ENCODE measurements at regions not wholly inside any gene's neighbourhood (a gene's known extent, or its start where the extent isn't known, plus 50 kb on each side); places are given as distances from the start of the nearest gene placed in this dataset.
A peak's percentile ranks its signal among the peaks of the same experiment; 100 is the strongest.

DNA sequence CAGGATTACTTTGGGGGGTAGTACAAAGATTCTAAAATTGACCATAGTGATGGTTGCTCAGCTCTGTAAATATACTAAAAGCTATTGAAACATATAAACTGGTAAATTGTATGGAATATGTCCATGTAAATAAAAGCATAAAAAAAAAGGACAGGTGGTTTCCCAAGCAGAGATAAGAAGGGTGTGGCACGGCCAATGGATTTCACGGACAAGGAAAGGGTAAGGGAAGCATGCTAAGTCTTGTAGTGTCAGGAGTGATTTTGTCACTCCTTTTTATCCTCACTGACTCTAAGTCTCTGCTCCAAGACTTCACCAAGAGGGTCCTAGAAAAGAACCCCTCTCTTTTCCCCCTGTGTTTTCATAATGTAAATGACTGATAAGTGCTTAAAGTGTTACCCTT, 229.2 kb downstream of the SPTSSA start:
- Histone ChIP-seq H3K4me1 (peaks cover 55% of the 10 kb centered on the region), H3K9me3 (replicated peaks) (no peaks in the 10 kb centered on the region), H3K4me3 (no peak overlapping the region), H3K27ac (replicated peaks) (no peak overlapping the region), H3K36me3 (no peaks in the 10 kb centered on the region), H3K27me3 (ENCODE audit: low read depth) (no peaks in the 10 kb centered on the region)
- TF ChIP-seq, protein P1, sequence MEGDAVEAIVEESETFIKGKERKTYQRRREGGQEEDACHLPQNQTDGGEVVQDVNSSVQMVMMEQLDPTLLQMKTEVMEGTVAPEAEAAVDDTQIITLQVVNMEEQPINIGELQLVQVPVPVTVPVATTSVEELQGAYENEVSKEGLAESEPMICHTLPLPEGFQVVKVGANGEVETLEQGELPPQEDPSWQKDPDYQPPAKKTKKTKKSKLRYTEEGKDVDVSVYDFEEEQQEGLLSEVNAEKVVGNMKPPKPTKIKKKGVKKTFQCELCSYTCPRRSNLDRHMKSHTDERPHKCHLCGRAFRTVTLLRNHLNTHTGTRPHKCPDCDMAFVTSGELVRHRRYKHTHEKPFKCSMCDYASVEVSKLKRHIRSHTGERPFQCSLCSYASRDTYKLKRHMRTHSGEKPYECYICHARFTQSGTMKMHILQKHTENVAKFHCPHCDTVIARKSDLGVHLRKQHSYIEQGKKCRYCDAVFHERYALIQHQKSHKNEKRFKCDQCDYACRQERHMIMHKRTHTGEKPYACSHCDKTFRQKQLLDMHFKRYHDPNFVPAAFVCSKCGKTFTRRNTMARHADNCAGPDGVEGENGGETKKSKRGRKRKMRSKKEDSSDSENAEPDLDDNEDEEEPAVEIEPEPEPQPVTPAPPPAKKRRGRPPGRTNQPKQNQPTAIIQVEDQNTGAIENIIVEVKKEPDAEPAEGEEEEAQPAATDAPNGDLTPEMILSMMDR (IDR thresholded peaks at IDR 0.05; ENCODE audit: borderline replicate concordance): no peak
- intact Hi-C loops (cut with micrococcal nuclease): no loop called here
- DNase-seq: no peak

DNA sequence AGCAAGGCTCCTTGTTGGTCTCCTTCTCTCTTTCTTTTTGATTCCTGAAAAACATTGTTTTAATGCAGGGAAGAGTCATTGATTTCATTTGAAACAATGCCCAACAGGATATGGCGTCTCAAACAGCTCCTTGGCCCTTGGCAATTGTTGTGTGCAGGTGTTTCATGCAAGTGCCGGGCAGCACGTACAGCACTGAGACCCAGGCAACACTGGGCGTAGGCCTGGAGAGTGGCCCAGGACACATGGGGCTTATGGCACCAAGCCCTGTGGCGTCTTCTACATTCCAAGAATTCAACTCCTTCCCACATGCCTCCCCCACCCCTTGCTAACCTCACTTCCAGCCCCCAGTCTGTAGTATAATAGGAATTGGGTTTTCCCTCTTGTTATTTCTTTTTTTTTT, 230.4 kb downstream of the SPTSSA start:
- TF ChIP-seq, protein P1 (IDR thresholded peaks at IDR 0.05; ENCODE audit: borderline replicate concordance): no peak
- H3K27ac ChIP-seq (replicated peaks): no peak overlapping the region
- H3K4me3 ChIP-seq: no peak overlapping the region
- intact Hi-C loops (cut with micrococcal nuclease): no loop called here
- H3K27me3 ChIP-seq (ENCODE audit: low read depth): no peaks in the 10 kb centered on the region
- H3K4me1 ChIP-seq: peaks cover 54% of the 10 kb centered on the region
- H3K9me3 ChIP-seq (replicated peaks): no peaks in the 10 kb centered on the region
- H3K36me3 ChIP-seq: no peaks in the 10 kb centered on the region
- peak; percentile 44 for DNase-seq

DNA sequence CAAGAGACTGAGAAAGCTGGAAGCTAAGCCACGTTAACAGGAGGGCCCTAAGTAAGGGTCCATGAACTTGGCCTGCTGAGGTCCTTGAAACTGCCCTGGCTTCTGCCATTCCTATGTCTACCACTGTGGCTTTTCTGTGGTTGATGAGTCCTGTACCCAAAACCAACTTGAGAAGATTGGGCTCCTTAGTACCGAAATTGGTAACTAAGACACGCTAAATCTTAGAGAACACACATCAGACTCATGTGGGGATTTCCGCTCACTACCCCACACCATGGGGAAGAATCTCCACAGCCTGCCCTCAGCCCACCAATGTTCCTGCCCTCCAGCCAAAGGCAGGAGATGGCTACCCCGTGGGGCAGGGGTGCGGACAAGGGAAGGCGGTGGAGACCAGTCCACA, 232.9 kb downstream of the SPTSSA start:
- peaks cover 31% of the 10 kb centered on the region for H3K4me1 ChIP-seq
- TF ChIP-seq, protein P1 (IDR thresholded peaks at IDR 0.05; ENCODE audit: borderline replicate concordance): no peak
- no peaks in the 10 kb centered on the region for H3K36me3 ChIP-seq
- intact Hi-C loops (cut with micrococcal nuclease): loop anchor here (2.0 kb wide), 1 partner anchor 390 kb away; no protein-coding TSS in a partner anchor
- DNase-seq: no peak
- no peaks in the 10 kb centered on the region for H3K27me3 ChIP-seq (ENCODE audit: low read depth)
- H3K4me3 ChIP-seq: no peak overlapping the region
- H3K9me3 ChIP-seq (replicated peaks): no peaks in the 10 kb centered on the region
- H3K27ac ChIP-seq (replicated peaks): no peak overlapping the region

DNA sequence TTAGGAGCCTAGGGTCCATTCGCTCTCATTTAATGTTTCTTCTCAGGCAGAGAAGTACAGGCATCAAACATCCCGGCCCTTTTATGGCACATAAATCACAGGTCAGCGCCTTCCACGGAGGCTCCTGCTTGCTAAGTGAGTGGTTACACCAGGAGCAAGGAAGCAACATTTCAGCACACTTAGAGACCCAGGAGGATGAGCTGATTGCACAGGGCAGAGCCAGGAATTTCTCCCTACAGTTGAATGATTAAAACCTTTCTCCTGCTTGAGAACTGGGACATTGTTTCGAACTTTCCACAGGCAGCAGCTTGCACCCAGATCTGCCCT, 233.4 kb downstream of the SPTSSA start:
- H3K4me1 ChIP-seq: peaks cover 26% of the 10 kb centered on the region
- intact Hi-C loops (cut with micrococcal nuclease): loop anchor here (2.0 kb wide), 1 partner anchor 390 kb away; no protein-coding TSS in a partner anchor
- TF ChIP-seq, protein P1 (IDR thresholded peaks at IDR 0.05; ENCODE audit: borderline replicate concordance): no peak
- H3K27ac ChIP-seq (replicated peaks): no peak overlapping the region
- H3K27me3 ChIP-seq (ENCODE audit: low read depth): no peaks in the 10 kb centered on the region
- H3K4me3 ChIP-seq: no peak overlapping the region
- H3K9me3 ChIP-seq (replicated peaks): no peaks in the 10 kb centered on the region
- no peak for DNase-seq
- H3K36me3 ChIP-seq: no peaks in the 10 kb centered on the region

DNA sequence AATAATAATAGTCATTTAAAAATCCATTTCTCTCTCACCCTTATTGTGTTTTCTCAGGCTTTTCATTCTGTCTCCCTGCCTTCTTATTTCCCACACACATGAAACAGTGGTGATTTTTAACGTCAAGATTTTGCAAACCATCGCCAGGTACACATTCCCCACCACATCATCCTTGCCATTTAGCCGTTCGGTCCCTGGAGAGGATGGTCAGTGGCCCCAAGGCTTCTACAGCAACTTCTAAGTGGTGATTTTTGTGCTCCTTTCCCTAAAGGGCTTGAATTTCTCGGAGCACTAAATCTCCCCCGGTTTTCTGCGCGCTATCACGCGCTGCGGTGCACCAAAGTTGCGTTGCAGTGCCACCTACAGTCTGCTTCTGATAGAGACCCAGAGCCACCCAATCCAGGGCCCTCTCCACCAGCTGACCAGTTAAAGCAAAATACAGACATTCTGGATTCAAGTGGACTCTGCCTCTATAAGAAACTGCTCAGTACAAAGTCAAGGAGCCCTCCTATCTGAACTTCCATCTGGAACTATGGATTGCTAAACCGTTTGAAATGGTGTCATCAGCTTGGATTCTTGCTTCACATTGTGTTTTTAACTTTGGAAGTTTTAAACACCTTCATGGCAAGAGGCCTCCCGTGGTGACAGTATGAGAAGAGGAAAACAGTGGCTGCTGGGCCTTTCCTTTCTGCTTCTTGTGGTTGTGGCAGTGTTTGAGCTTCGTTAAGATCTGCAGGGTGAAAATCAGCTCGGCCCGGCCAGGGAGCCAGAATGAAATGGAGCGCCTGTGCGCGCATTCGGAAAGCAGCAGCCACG, 234.0 kb downstream of the SPTSSA start:
- TF ChIP-seq, protein P1 (IDR thresholded peaks at IDR 0.05; ENCODE audit: borderline replicate concordance): peak; percentile 87
- Histone ChIP-seq H3K4me1 (peaks cover 20% of the 10 kb centered on the region), H3K27ac (replicated peaks) (no peak overlapping the region), H3K27me3 (ENCODE audit: low read depth) (no peaks in the 10 kb centered on the region), H3K4me3 (peak overlapping the region; percentile 48), H3K9me3 (replicated peaks) (no peaks in the 10 kb centered on the region), H3K36me3 (no peaks in the 10 kb centered on the region)
- peak; percentile 41 for DNase-seq
- intact Hi-C loops (cut with micrococcal nuclease): loop anchor here (2.0 kb wide), 1 partner anchor 389 kb away; no protein-coding TSS in a partner anchor

Data from left ventricle myocardium inferior (tissue), 1 donor.